GM12891 (cell line): ENCODE measurements at regions not wholly inside any gene's neighbourhood (a gene's known extent, or its start where the extent isn't known, plus 50 kb on each side); places are given as distances from the start of the nearest gene placed in this dataset.

ENCODE experiments used
- POLR2A ChIP-seq: IDR thresholded peaks from 2 replicates; pipeline ENCODE4 v1.6.1; 2011; ENCODE audit warnings: low read depth, low read length, control low read depth
- POLR2AphosphoS5 ChIP-seq: IDR thresholded peaks from 2 replicates; pipeline ENCODE4 v1.6.1; 2011; ENCODE audit warnings: low read depth, low read length, control low read depth
- SPI1 ChIP-seq: IDR thresholded peaks from 2 replicates; pipeline ENCODE4 v1.6.1; 2011; ENCODE audit warnings: low read depth, low read length, control low read depth
- TAF1 ChIP-seq: IDR thresholded peaks from 2 replicates; pipeline ENCODE4 v1.6.1; 2011; ENCODE audit warnings: low read depth, low read length, control low read depth

GRCh38 chr1:10891091-10891490, 94.6 kb upstream of the CASZ1 start:
- TF ChIP-seq POLR2A (no peak), TAF1 (no peak), POLR2AphosphoS5 (no peak), SPI1 (no peak)
